Aorta (tissue), 5 donors: ENCODE measurements at regions not wholly inside any gene's neighbourhood (a gene's known extent, or its start where the extent isn't known, plus 50 kb on each side); places are given as distances from the start of the nearest gene placed in this dataset.

Experiments
- ATAC-seq: fragments of 200-7000 bp; cut with Tn5 transposase; one replicate; pipeline ENCODE4 v1.9.1; 2022; ENCODE audit warnings: moderate library complexity; ENCODE audit not compliant: low FRiP score
- DNase-seq, 2 donors: peaks; one replicate each; pipeline ENCODE4 v3.0.0-alpha.2; 2020
- H3K27ac ChIP-seq, 2 donors: one replicate each; pipeline ENCODE4 v1.5.1; 2013; ENCODE audit warnings: low read length in 2 of 2, mild to moderate bottlenecking in 2 of 2, moderate library complexity in 2 of 2, control low read depth in 1 of 2, inconsistent platforms in 1 of 2, low read depth in 1 of 2
- H3K27me3 ChIP-seq, 2 donors: one replicate each; pipeline ENCODE4 v1.6.1; 2013; ENCODE audit warnings: control low read depth in 1 of 2, low read length in 1 of 2, mild to moderate bottlenecking in 1 of 2, moderate library complexity in 1 of 2; ENCODE audit not compliant: insufficient read depth in 2 of 2, control insufficient read depth in 1 of 2
- H3K36me3 ChIP-seq, 2 donors: one replicate each; pipeline ENCODE4 v1.6.1; 2013; ENCODE audit warnings: control low read depth in 1 of 2, low read length in 1 of 2, mild to moderate bottlenecking in 1 of 2; ENCODE audit not compliant: insufficient read depth in 2 of 2, control insufficient read depth in 1 of 2
- H3K4me1 ChIP-seq, 2 donors: one replicate each; pipeline ENCODE4 v1.6.1; 2013; ENCODE audit warnings: low read length in 2 of 2, control low read depth in 1 of 2, mild to moderate bottlenecking in 1 of 2, moderate library complexity in 1 of 2; ENCODE audit not compliant: insufficient read depth in 2 of 2, control insufficient read depth in 1 of 2
- H3K4me3 ChIP-seq, 2 donors: one replicate each; pipeline ENCODE4 v1.5.1; 2013; ENCODE audit warnings: low read length in 2 of 2, control low read depth in 1 of 2, mild to moderate bottlenecking in 1 of 2
- H3K9me3 ChIP-seq: one replicate; pipeline ENCODE4 v1.6.1; 2013; ENCODE audit warnings: mild to moderate bottlenecking, low read length; ENCODE audit not compliant: control insufficient read depth
- WGBS, 2 donors: extraction: QIAGEN DNeasy Blood & Tissue Kit; methylation state at CpG; one replicate each; pipeline ENCODE4 v1.1.7; 2013; 5-methylcytosine and 5-hydroxymethylcytosine counted together
- intact Hi-C, 2 donors: fragments of 100-400 bp; cut with DNase I; formaldehyde crosslinking; loops; one replicate each; pipeline versions ENCODE4 v1.14.2 to v1.15.0; 2022
- donor health status: healthy with polysubstance abuse.
- donor health status: Bipolar disorder and iron deficiency.
- donor health status: DM: no; HTN: no; CAD: no.
- donor health status: DM: no; HTN: no; CAD: no.
- donor health status: DM: yes; HTN: yes; CAD: no.

GRCh38 chr1:189409774-189410173 is 1067.9 kb downstream of the BRINP3 start:
- Histone ChIP-seq H3K27ac (no peak overlapping the region), H3K9me3 (no peaks in the 10 kb centered on the region), H3K36me3 (no peaks in the 10 kb centered on the region), H3K27me3 (no peaks in the 10 kb centered on the region), H3K4me1 (no peaks in the 10 kb centered on the region), H3K4me3 (no peak overlapping the region)
- no peak for ATAC-seq
- DNase-seq: no peak
- intact Hi-C loops: no loop called here
- WGBS, 2 donors: 2 to 3% methylated on average over 3 of the region's 3 CpGs

- no peaks in the 10 kb centered on the region for H3K36me3 ChIP-seq
- intact Hi-C loops: no loop called here
- no peak overlapping the region for H3K4me3 ChIP-seq
- H3K9me3 ChIP-seq: no peaks in the 10 kb centered on the region
- H3K27me3 ChIP-seq: no peaks in the 10 kb centered on the region
- no peaks in the 10 kb centered on the region for H3K4me1 ChIP-seq
- 49 to 56% methylated on average over 2 of the region's 2 CpGs for WGBS, 2 donors
- ATAC-seq (no peak), DNase-seq (no peak)
- no peak overlapping the region for H3K27ac ChIP-seq
Observed at GRCh38 chr1:189424746-189425331, 1052.8 kb downstream of the BRINP3 start.

GRCh38 chr1:189429610-189430009 is 1048.1 kb downstream of the BRINP3 start:
- Histone ChIP-seq H3K27ac (no peak overlapping the region), H3K4me1 (no peaks in the 10 kb centered on the region), H3K27me3 (no peaks in the 10 kb centered on the region), H3K9me3 (peaks cover 2% of the 10 kb centered on the region), H3K36me3 (no peaks in the 10 kb centered on the region), H3K4me3 (no peak overlapping the region)
- intact Hi-C loops: no loop called here
- ATAC-seq: no peak
- no peak for DNase-seq
- WGBS, 2 donors: 57 to 59% methylated on average over 4 of the region's 4 CpGs

- H3K4me1 ChIP-seq: no peaks in the 10 kb centered on the region
- no peak overlapping the region for H3K27ac ChIP-seq
- H3K36me3 ChIP-seq: no peaks in the 10 kb centered on the region
- H3K9me3 ChIP-seq: peaks cover 2% of the 10 kb centered on the region
- WGBS, 2 donors: 35 to 41% methylated on average over 2 of the region's 2 CpGs
- DNase-seq: no peak
- ATAC-seq: no peak
- no peak overlapping the region for H3K4me3 ChIP-seq
- intact Hi-C loops: no loop called here
- no peaks in the 10 kb centered on the region for H3K27me3 ChIP-seq
Observed at GRCh38 chr1:189431447-189431846, 1046.2 kb downstream of the BRINP3 start.

GRCh38 chr1:189432753-189433152 is 1044.9 kb downstream of the BRINP3 start:
- 77 to 84% methylated on average over 2 of the region's 2 CpGs for WGBS, 2 donors
- ATAC-seq: no peak
- intact Hi-C loops: no loop called here

GRCh38 chr1:189434461-189434860 is 1043.2 kb downstream of the BRINP3 start:
- intact Hi-C loops: no loop called here
- Histone ChIP-seq H3K27me3 (no peaks in the 10 kb centered on the region), H3K4me3 (no peak overlapping the region), H3K36me3 (no peaks in the 10 kb centered on the region), H3K27ac (no peak overlapping the region), H3K9me3 (peaks cover 2% of the 10 kb centered on the region), H3K4me1 (no peaks in the 10 kb centered on the region)
- ATAC-seq (no peak), DNase-seq (no peak)
- 74 to 80% methylated on average over 1 of the region's 1 CpG for WGBS, 2 donors

More at GRCh38 chr1:189432753-189433152, 1044.9 kb downstream of the BRINP3 start:
- Histone ChIP-seq H3K4me3 (no peak overlapping the region), H3K9me3 (peaks cover 2% of the 10 kb centered on the region), H3K27me3 (no peaks in the 10 kb centered on the region), H3K4me1 (no peaks in the 10 kb centered on the region), H3K36me3 (no peaks in the 10 kb centered on the region), H3K27ac (no peak overlapping the region)
- DNase-seq: no peak

GRCh38 chr1:189435398-189435797 is 1042.3 kb downstream of the BRINP3 start:
- ATAC-seq (no peak), DNase-seq (no peak)
- Histone ChIP-seq H3K4me3 (no peak overlapping the region), H3K27ac (no peak overlapping the region), H3K27me3 (no peaks in the 10 kb centered on the region), H3K9me3 (peaks cover 2% of the 10 kb centered on the region), H3K4me1 (no peaks in the 10 kb centered on the region), H3K36me3 (no peaks in the 10 kb centered on the region)
- intact Hi-C loops: no loop called here

- DNase-seq: no peak
- H3K9me3 ChIP-seq: no peaks in the 10 kb centered on the region
Observed at GRCh38 chr1:189438808-189439207, 1038.9 kb downstream of the BRINP3 start.

GRCh38 chr1:189463166-189463565 is 1014.5 kb downstream of the BRINP3 start:
- Histone ChIP-seq H3K4me1 (no peaks in the 10 kb centered on the region), H3K27me3 (no peaks in the 10 kb centered on the region), H3K4me3 (no peak overlapping the region), H3K9me3 (no peaks in the 10 kb centered on the region), H3K36me3 (no peaks in the 10 kb centered on the region), H3K27ac (no peak overlapping the region)
- 8 to 13% methylated on average over 4 of the region's 4 CpGs for WGBS, 2 donors
- no peak for ATAC-seq
- DNase-seq: no peak
- intact Hi-C loops: no loop called here

More at GRCh38 chr1:189438808-189439207, 1038.9 kb downstream of the BRINP3 start:
- no peak for ATAC-seq
- H3K27ac ChIP-seq: no peak overlapping the region
- H3K27me3 ChIP-seq: no peaks in the 10 kb centered on the region
- H3K4me3 ChIP-seq: no peak overlapping the region
- H3K36me3 ChIP-seq: no peaks in the 10 kb centered on the region
- no peaks in the 10 kb centered on the region for H3K4me1 ChIP-seq
- intact Hi-C loops: no loop called here
- 29 to 32% methylated on average over 3 of the region's 3 CpGs for WGBS, 2 donors
